Karpas-422 (cell line): ENCODE measurements at regions not wholly inside any gene's neighbourhood (a gene's known extent, or its start where the extent isn't known, plus 50 kb on each side); places are given as distances from the start of the nearest gene placed in this dataset.

Source experiments
- DNase-seq: peaks from one replicate; pipeline ENCODE4 v3.0.0-alpha.2; 2015
- H2AFZ ChIP-seq: fragments of 200-600 bp; sonication (generic); 2 replicates; pipeline ENCODE4 v1.6.1; 2014; ENCODE audit warnings: antibody characterized with exemption, low read length, mixed read lengths
- H3K27ac ChIP-seq: fragments of 200-600 bp; sonication (generic); 2 replicates; pipeline ENCODE4 v1.5.1; 2014; ENCODE audit warnings: mild to moderate bottlenecking, low read length, moderate library complexity
- H3K27me3 ChIP-seq: fragments of 200-600 bp; sonication (generic); 2 replicates; pipeline ENCODE4 v1.6.1; 2014; ENCODE audit warnings: low read length, mixed read lengths
- H3K36me3 ChIP-seq: fragments of 200-600 bp; sonication (generic); 2 replicates; pipeline ENCODE4 v1.6.1; 2014; ENCODE audit warnings: low read length, mixed read lengths; ENCODE audit not compliant: insufficient read depth
- H3K4me1 ChIP-seq: fragments of 200-600 bp; sonication (generic); 2 replicates; pipeline ENCODE4 v1.6.1; 2014; ENCODE audit warnings: mild to moderate bottlenecking, low read length, mixed read lengths
- H3K4me2 ChIP-seq: fragments of 200-600 bp; sonication (generic); 2 replicates; pipeline ENCODE4 v1.6.1; 2014; ENCODE audit warnings: low read length, low read depth, mild to moderate bottlenecking; ENCODE audit not compliant: poor library complexity, severe bottlenecking
- H3K4me3 ChIP-seq: fragments of 200-600 bp; sonication (generic); 2 replicates; pipeline ENCODE4 v1.5.1; 2014; ENCODE audit warnings: mild to moderate bottlenecking, antibody characterized with exemption, low read length, mixed read lengths
- H3K79me2 ChIP-seq: fragments of 200-600 bp; sonication (generic); 2 replicates; pipeline ENCODE4 v1.6.1; 2014; ENCODE audit warnings: mild to moderate bottlenecking, low read length, mixed read lengths
- H3K9ac ChIP-seq: fragments of 200-600 bp; sonication (generic); 2 replicates; pipeline ENCODE4 v1.6.0; 2014; ENCODE audit warnings: low read length
- H3K9me2 ChIP-seq: fragments of 200-600 bp; sonication (generic), shearing (Covaris generic); replicated peaks from 2 replicates; pipeline ENCODE4 v1.6.0; 2014; ENCODE audit warnings: mild to moderate bottlenecking, low read length, moderate library complexity; ENCODE audit not compliant: insufficient read depth
- H3K9me3 ChIP-seq: fragments of 300-700, 200-600 bp; sonication (generic); 2 replicates; pipeline ENCODE4 v1.6.1; 2014; ENCODE audit warnings: low read length, mixed read lengths
- H4K20me1 ChIP-seq: fragments of 200-600 bp; sonication (generic); 2 replicates; pipeline ENCODE4 v1.6.1; 2014; ENCODE audit warnings: mild to moderate bottlenecking, antibody characterized with exemption, low read length, low read depth; ENCODE audit not compliant: insufficient read depth

GRCh38 chr2:64905338-64906024 is 83.7 kb upstream of the SLC1A4 start:
- Histone ChIP-seq H3K27ac (no peak overlapping the region), H3K4me1 (peaks cover 17% of the 10 kb centered on the region), H3K9me3 (no peaks in the 10 kb centered on the region), H3K9ac (no peak overlapping the region), H3K4me2 (no peak overlapping the region), H3K79me2 (no peaks in the 10 kb centered on the region), H2AFZ (no peak overlapping the region), H3K9me2 (no peaks in the 10 kb centered on the region), H3K4me3 (no peak overlapping the region), H3K36me3 (no peaks in the 10 kb centered on the region), H3K27me3 (no peaks in the 10 kb centered on the region), H4K20me1 (no peaks in the 10 kb centered on the region)
- DNase-seq, result no peak

- no peaks in the 10 kb centered on the region for H4K20me1 ChIP-seq
- DNase-seq, result no peak
These were observed 82.2 kb upstream of the SLC1A4 start for GRCh38 chr2:64906853-64907536.

GRCh38 chr2:64908406-64908805 is 80.8 kb upstream of the SLC1A4 start:
- Histone ChIP-seq H3K4me2 (no peak overlapping the region), H2AFZ (no peak overlapping the region)

More at GRCh38 chr2:64906853-64907536, 82.2 kb upstream of the SLC1A4 start:
- H3K27ac ChIP-seq, result no peak overlapping the region
- no peak overlapping the region for H3K9ac ChIP-seq
- H3K4me3 ChIP-seq, result no peak overlapping the region
- no peaks in the 10 kb centered on the region for H3K36me3 ChIP-seq
- peaks cover 17% of the 10 kb centered on the region for H3K4me1 ChIP-seq
- no peak overlapping the region for H2AFZ ChIP-seq
- H3K9me3 ChIP-seq, result no peaks in the 10 kb centered on the region
- H3K27me3 ChIP-seq, result no peaks in the 10 kb centered on the region
- H3K9me2 ChIP-seq, result no peaks in the 10 kb centered on the region
- no peaks in the 10 kb centered on the region for H3K79me2 ChIP-seq
- no peak overlapping the region for H3K4me2 ChIP-seq

GRCh38 chr2:64910523-64910922 is 78.7 kb upstream of the SLC1A4 start:
- Histone ChIP-seq H3K27ac (no peak overlapping the region), H3K9me2 (no peaks in the 10 kb centered on the region), H3K9me3 (no peaks in the 10 kb centered on the region), H3K4me3 (no peak overlapping the region), H3K9ac (no peak overlapping the region), H4K20me1 (no peaks in the 10 kb centered on the region), H3K79me2 (no peaks in the 10 kb centered on the region), H3K4me1 (peaks cover 37% of the 10 kb centered on the region), H2AFZ (no peak overlapping the region), H3K27me3 (no peaks in the 10 kb centered on the region), H3K36me3 (0 out of 2 replicates have a peak, but pooled peaks cover 3% of the 10 kb centered on the region), H3K4me2 (no peak overlapping the region)
- DNase-seq, result no peak

More at GRCh38 chr2:64908406-64908805, 80.8 kb upstream of the SLC1A4 start:
- no peaks in the 10 kb centered on the region for H3K9me2 ChIP-seq
- H3K4me3 ChIP-seq, result no peak overlapping the region
- H3K4me1 ChIP-seq, result peaks cover 29% of the 10 kb centered on the region
- no peaks in the 10 kb centered on the region for H4K20me1 ChIP-seq
- H3K27me3 ChIP-seq, result no peaks in the 10 kb centered on the region
- DNase-seq, result no peak
- no peaks in the 10 kb centered on the region for H3K9me3 ChIP-seq
- no peaks in the 10 kb centered on the region for H3K79me2 ChIP-seq
- H3K27ac ChIP-seq, result no peak overlapping the region
- 0 out of 2 replicates have a peak, but pooled peaks cover 3% of the 10 kb centered on the region for H3K36me3 ChIP-seq
- no peak overlapping the region for H3K9ac ChIP-seq

GRCh38 chr2:64910972-64911433 is 78.2 kb upstream of the SLC1A4 start:
- peaks cover 38% of the 10 kb centered on the region for H3K4me1 ChIP-seq
- H3K9me2 ChIP-seq, result no peaks in the 10 kb centered on the region
- peak overlapping the region; percentile 5; the same call in 1 of the 2 replicates for H3K27ac ChIP-seq
- 0 out of 2 replicates have a peak, but pooled peaks cover 3% of the 10 kb centered on the region for H3K36me3 ChIP-seq
- no peak overlapping the region for H3K4me2 ChIP-seq
- no peak for DNase-seq
- H3K4me3 ChIP-seq, result no peak overlapping the region
- no peak overlapping the region for H3K9ac ChIP-seq
- H2AFZ ChIP-seq, result no peak overlapping the region
- no peaks in the 10 kb centered on the region for H4K20me1 ChIP-seq
- no peaks in the 10 kb centered on the region for H3K27me3 ChIP-seq
- H3K9me3 ChIP-seq, result no peaks in the 10 kb centered on the region
- H3K79me2 ChIP-seq, result no peaks in the 10 kb centered on the region

GRCh38 chr2:64913357-64913869 is 75.8 kb upstream of the SLC1A4 start:
- Histone ChIP-seq H3K9me2 (no peaks in the 10 kb centered on the region), H4K20me1 (no peaks in the 10 kb centered on the region), H3K9ac (peak overlapping the region; percentile 74), H3K4me1 (peaks cover 62% of the 10 kb centered on the region), H3K4me2 (peak overlapping the region; percentile 92), H3K79me2 (no peaks in the 10 kb centered on the region), H3K4me3 (peak overlapping the region; percentile 50), H3K27ac (peak overlapping the region; percentile 98), H3K9me3 (no peaks in the 10 kb centered on the region), H3K27me3 (no peaks in the 10 kb centered on the region), H2AFZ (no peak overlapping the region), H3K36me3 (0 out of 2 replicates have a peak, but pooled peaks cover 3% of the 10 kb centered on the region)
- peak; percentile 88 for DNase-seq

- Histone ChIP-seq H3K9me3 (no peaks in the 10 kb centered on the region), H3K9me2 (no peaks in the 10 kb centered on the region), H3K27ac (peak overlapping the region; percentile 98), H3K9ac (peak overlapping the region; percentile 74), H3K27me3 (no peaks in the 10 kb centered on the region), H4K20me1 (no peaks in the 10 kb centered on the region), H3K4me1 (peaks cover 71% of the 10 kb centered on the region), H3K79me2 (no peaks in the 10 kb centered on the region), H3K4me2 (peak overlapping the region; percentile 92), H3K36me3 (0 out of 2 replicates have a peak, but pooled peaks cover 3% of the 10 kb centered on the region), H2AFZ (no peak overlapping the region), H3K4me3 (peak overlapping the region; percentile 50)
- peak; percentile 93 for DNase-seq
These were observed 75.0 kb upstream of the SLC1A4 start for GRCh38 chr2:64914247-64914646.
